Erythroblast (primary cell): ENCODE measurements at regions not wholly inside any gene's neighbourhood (a gene's known extent, or its start where the extent isn't known, plus 50 kb on each side); places are given as distances from the start of the nearest gene placed in this dataset.

Experiments
- GATA1 ChIP-seq: IDR thresholded peaks from 2 replicates; pipeline ENCODE4 v1.6.1; 2011; ENCODE audit warnings: low read depth, mild to moderate bottlenecking, control low read depth, low read length, moderate library complexity
- POLR2A ChIP-seq: IDR thresholded peaks from 2 replicates; pipeline ENCODE4 v1.6.1; 2011; ENCODE audit warnings: mild to moderate bottlenecking, low read length

DNA sequence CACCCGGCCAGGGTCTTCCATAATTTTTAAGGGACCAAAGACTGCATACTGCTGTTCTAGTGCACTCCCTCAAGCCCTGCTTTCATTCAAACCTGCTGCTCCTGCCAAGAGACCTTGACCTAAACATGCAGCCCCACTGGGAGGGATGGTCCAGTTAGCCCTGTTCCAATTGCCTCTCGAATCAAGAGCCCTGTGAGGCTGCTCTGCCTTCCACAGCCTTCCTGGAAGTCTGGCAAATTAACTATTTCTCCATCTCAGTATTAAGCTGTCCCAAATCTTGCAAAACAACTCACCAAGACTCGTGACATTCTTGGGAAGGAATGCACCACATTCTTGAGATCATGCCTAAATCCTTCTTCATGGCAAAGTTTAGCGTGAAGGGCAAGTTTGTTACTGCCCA is 231.3 kb downstream of the C1orf94 start:
- TF ChIP-seq POLR2A (no peak), GATA1 (no peak)
